ELF-1 (cell line): ENCODE measurements at regions not wholly inside any gene's neighbourhood (a gene's known extent, or its start where the extent isn't known, plus 50 kb on each side); places are given as distances from the start of the nearest gene placed in this dataset.
"Not testable (repeated sequence)": the region's sequence is repeated elsewhere in the genome, so short reads cannot be mapped to it uniquely, and the experiment has no call there.

Experiments
- DNase-seq: peaks from one replicate; pipeline ENCODE4 v3.0.0-alpha.2; 2016; ENCODE audit warnings: low read depth, low spot score

GRCh38 chr1:60821156-60821555 lies 261.2 kb upstream of the NFIA start:
- DNase-seq: no peak

- DNase-seq: no peak
Observed at GRCh38 chr1:60818969-60819701, 263.2 kb upstream of the NFIA start.

GRCh38 chr1:60813071-60813470 lies 269.3 kb upstream of the NFIA start:
- DNase-seq: no peak

- DNase-seq: no peak
Observed at GRCh38 chr1:60809204-60809980, 273.0 kb upstream of the NFIA start.

GRCh38 chr1:60808676-60809075 lies 273.7 kb upstream of the NFIA start:
- no peak for DNase-seq

GRCh38 chr1:60802884-60803283 lies 279.5 kb upstream of the NFIA start:
- DNase-seq: no peak

- DNase-seq: no peak
Observed at GRCh38 chr1:60797351-60797750, 285.0 kb upstream of the NFIA start.

GRCh38 chr1:60791226-60791625 lies 291.1 kb upstream of the NFIA start:
- DNase-seq: no peak

- DNase-seq: not testable (repeated sequence)
Observed at GRCh38 chr1:60773099-60773498, 309.3 kb upstream of the NFIA start.

GRCh38 chr1:60769082-60769481 lies 313.3 kb upstream of the NFIA start:
- DNase-seq: no peak

- DNase-seq: peak; percentile 26
Observed at GRCh38 chr1:60765204-60765603, 317.2 kb upstream of the NFIA start.

GRCh38 chr1:60764489-60764888 lies 317.9 kb upstream of the NFIA start:
- no peak for DNase-seq

GRCh38 chr1:60763741-60764140 lies 318.6 kb upstream of the NFIA start:
- no peak for DNase-seq

- DNase-seq: no peak
Observed at GRCh38 chr1:60762911-60763310, 319.4 kb upstream of the NFIA start.

GRCh38 chr1:60762176-60762575 lies 320.2 kb upstream of the NFIA start:
- DNase-seq: no peak

GRCh38 chr1:60759291-60759690 lies 323.1 kb upstream of the NFIA start:
- DNase-seq: no peak

GRCh38 chr1:60757485-60757884 lies 324.9 kb upstream of the NFIA start:
- no peak for DNase-seq

- DNase-seq: no peak
Observed at GRCh38 chr1:60753036-60753900, 329.1 kb upstream of the NFIA start.

GRCh38 chr1:60751306-60751705 lies 331.1 kb upstream of the NFIA start:
- no peak for DNase-seq

- DNase-seq: no peak
Observed at GRCh38 chr1:60747353-60747752, 335.0 kb upstream of the NFIA start.

GRCh38 chr1:60746278-60746791 lies 336.0 kb upstream of the NFIA start:
- no peak for DNase-seq

- no peak for DNase-seq
Observed at GRCh38 chr1:60745484-60745883, 336.9 kb upstream of the NFIA start.
